Ishikawa (cell line): ENCODE measurements at regions not wholly inside any gene's neighbourhood (a gene's known extent, or its start where the extent isn't known, plus 50 kb on each side); places are given as distances from the start of the nearest gene placed in this dataset.

Source experiments
- CEBPB ChIP-seq: IDR thresholded peaks from 2 replicates; pipeline ENCODE4 v1.6.1; 2012
- CREB1 ChIP-seq: IDR thresholded peaks from 2 replicates; pipeline ENCODE4 v1.6.1; 2012; ENCODE audit warnings: low read depth
- EGR1 ChIP-seq: IDR thresholded peaks from 2 replicates; pipeline ENCODE4 v1.6.1; 2012
- EP300 ChIP-seq: IDR thresholded peaks from 2 replicates; pipeline ENCODE4 v1.6.1; 2012; ENCODE audit warnings: borderline replicate concordance
- FOXM1 ChIP-seq: IDR thresholded peaks from 2 replicates; pipeline ENCODE4 v1.6.1; 2012; ENCODE audit warnings: low read depth, borderline replicate concordance
- NFIC ChIP-seq: IDR thresholded peaks from 2 replicates; pipeline ENCODE4 v1.6.1; 2012
- RAD21 ChIP-seq: IDR thresholded peaks from 2 replicates; pipeline ENCODE4 v1.6.1; 2012; ENCODE audit warnings: low read depth
- TAF1 ChIP-seq: IDR thresholded peaks from 2 replicates; pipeline ENCODE4 v1.6.1; 2012; ENCODE audit warnings: low read depth, mild to moderate bottlenecking
- TCF12 ChIP-seq: IDR thresholded peaks from 2 replicates; pipeline ENCODE4 v1.6.1; 2012; ENCODE audit warnings: low read depth
- TEAD4 ChIP-seq: IDR thresholded peaks from 2 replicates; pipeline ENCODE4 v1.6.1; 2012
- YY1 ChIP-seq: IDR thresholded peaks from 2 replicates; pipeline ENCODE4 v1.6.1; 2012; ENCODE audit warnings: low read depth
- ZBTB7A ChIP-seq: IDR thresholded peaks from 2 replicates; pipeline ENCODE4 v1.6.1; 2012; ENCODE audit warnings: low read depth
- TF ChIP-seq, protein P1 (sequence below): IDR thresholded peaks from 2 replicates; pipeline ENCODE4 v1.6.1; 2012
- TF ChIP-seq, protein P2 (sequence below): IDR thresholded peaks from 2 replicates; pipeline ENCODE4 v1.6.1; 2012
- TF ChIP-seq, protein P3 (sequence below): IDR thresholded peaks from 2 replicates; pipeline ENCODE4 v1.6.1; 2012; ENCODE audit warnings: low read depth, mild to moderate bottlenecking

DNA sequence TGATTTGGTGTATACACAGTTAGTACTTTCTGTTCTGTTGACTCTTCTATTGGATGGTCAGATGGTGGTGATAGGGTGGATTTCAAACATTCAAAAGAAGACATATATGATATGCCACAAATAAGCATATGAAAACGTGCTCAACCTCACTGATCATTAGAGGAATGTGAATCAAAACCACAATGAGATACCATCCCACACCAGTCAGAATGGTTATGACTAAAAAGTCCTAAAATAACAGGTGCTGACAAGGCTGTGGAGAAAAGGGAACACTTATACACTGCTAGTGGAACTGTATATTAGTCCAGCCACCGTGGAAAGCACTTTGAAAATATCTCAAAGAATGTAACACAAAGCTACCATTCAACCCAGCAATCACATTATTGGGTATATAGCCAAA, 425.5 kb downstream of the C12orf50 start:
- no peak for TF ChIP-seq CREB1
- no peak for TF ChIP-seq RAD21
- TF ChIP-seq, protein P1, sequence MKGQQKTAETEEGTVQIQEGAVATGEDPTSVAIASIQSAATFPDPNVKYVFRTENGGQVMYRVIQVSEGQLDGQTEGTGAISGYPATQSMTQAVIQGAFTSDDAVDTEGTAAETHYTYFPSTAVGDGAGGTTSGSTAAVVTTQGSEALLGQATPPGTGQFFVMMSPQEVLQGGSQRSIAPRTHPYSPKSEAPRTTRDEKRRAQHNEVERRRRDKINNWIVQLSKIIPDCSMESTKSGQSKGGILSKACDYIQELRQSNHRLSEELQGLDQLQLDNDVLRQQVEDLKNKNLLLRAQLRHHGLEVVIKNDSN, result no peak
- TF ChIP-seq NFIC, result no peak
- no peak for TF ChIP-seq FOXM1
- TF ChIP-seq TAF1, result no peak
- TF ChIP-seq, protein P2, sequence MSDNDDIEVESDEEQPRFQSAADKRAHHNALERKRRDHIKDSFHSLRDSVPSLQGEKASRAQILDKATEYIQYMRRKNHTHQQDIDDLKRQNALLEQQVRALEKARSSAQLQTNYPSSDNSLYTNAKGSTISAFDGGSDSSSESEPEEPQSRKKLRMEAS, result no peak

DNA sequence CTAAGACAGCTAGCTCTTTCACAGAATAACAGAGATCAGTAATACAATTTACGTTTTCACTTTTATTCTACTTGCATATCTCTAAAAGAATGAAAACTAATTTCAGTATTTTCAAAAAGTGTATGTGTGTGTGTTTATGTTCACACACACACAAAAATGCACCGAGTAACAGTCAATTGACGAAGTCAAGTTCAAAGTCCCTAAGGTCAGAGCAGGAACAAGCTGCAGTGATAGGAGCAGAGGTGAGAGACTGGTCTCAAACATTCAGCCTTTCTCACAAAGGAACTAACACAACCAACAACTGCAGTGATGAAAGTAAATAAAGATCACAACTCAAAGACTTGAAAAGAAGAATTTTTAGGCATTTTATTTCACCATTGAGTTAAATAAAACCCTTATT, 429.7 kb downstream of the C12orf50 start:
- TF ChIP-seq CREB1, result no peak
- TF ChIP-seq, protein P2, result no peak
- TF ChIP-seq CEBPB, result no peak
- TF ChIP-seq, protein P1, result no peak
- TF ChIP-seq YY1, result no peak
- TF ChIP-seq TCF12, result no peak
- TF ChIP-seq, protein P3, sequence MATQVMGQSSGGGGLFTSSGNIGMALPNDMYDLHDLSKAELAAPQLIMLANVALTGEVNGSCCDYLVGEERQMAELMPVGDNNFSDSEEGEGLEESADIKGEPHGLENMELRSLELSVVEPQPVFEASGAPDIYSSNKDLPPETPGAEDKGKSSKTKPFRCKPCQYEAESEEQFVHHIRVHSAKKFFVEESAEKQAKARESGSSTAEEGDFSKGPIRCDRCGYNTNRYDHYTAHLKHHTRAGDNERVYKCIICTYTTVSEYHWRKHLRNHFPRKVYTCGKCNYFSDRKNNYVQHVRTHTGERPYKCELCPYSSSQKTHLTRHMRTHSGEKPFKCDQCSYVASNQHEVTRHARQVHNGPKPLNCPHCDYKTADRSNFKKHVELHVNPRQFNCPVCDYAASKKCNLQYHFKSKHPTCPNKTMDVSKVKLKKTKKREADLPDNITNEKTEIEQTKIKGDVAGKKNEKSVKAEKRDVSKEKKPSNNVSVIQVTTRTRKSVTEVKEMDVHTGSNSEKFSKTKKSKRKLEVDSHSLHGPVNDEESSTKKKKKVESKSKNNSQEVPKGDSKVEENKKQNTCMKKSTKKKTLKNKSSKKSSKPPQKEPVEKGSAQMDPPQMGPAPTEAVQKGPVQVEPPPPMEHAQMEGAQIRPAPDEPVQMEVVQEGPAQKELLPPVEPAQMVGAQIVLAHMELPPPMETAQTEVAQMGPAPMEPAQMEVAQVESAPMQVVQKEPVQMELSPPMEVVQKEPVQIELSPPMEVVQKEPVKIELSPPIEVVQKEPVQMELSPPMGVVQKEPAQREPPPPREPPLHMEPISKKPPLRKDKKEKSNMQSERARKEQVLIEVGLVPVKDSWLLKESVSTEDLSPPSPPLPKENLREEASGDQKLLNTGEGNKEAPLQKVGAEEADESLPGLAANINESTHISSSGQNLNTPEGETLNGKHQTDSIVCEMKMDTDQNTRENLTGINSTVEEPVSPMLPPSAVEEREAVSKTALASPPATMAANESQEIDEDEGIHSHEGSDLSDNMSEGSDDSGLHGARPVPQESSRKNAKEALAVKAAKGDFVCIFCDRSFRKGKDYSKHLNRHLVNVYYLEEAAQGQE, result no peak
- no peak for TF ChIP-seq RAD21
- TF ChIP-seq EP300, result no peak
- TF ChIP-seq FOXM1, result no peak
- no peak for TF ChIP-seq TEAD4
- no peak for TF ChIP-seq EGR1
- no peak for TF ChIP-seq NFIC
- no peak for TF ChIP-seq TAF1
- TF ChIP-seq ZBTB7A, result no peak

DNA sequence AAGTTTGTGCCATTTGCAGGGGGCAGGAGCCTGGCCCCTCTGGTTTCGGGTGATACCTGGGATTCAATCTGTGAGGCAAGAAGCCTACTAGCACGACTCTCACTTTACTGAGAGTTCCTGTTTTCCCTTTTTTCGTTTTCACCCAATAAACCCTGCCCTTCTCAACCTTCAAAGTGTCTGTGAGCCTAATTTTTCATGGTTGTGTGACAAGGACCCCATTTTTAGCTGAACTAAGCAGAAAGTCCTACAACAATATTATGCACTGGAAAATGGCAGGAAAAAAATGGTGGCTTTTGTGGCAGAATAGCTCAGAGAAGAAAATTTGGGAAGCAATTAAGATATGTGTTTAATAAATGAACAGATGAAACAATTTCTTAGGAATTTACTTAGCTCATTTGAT, 432.1 kb downstream of the C12orf50 start:
- no peak for TF ChIP-seq NFIC
- no peak for TF ChIP-seq FOXM1
- no peak for TF ChIP-seq CEBPB
- TF ChIP-seq TEAD4, result no peak

DNA sequence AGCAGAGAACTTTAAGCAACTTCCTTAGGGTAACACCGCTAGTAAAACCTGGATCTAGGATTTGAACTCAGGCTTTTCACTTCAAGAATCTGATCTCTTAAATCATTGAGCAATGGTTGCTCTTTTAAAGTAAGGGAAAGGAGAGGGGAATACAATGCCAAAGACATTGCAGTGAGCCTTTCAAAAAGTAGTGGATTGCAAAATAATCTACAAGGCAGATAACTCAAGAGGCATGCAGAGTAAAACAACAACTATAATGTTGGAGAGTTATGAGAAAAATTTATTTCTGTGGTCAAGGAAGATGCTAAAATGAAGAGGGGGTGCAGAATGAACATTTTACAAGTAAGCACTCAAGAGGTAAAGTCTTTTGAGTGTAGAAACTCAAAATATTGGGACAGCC, 432.6 kb downstream of the C12orf50 start:
- TF ChIP-seq EGR1 (no peak), RAD21 (no peak), TEAD4 (no peak), CREB1 (no peak), ZBTB7A (no peak), FOXM1 (no peak), EP300 (no peak), TCF12 (no peak), NFIC (no peak), YY1 (no peak)
- TF ChIP-seq, protein P1, result no peak
- TF ChIP-seq, protein P3, result no peak
- TF ChIP-seq, protein P2, result no peak

DNA sequence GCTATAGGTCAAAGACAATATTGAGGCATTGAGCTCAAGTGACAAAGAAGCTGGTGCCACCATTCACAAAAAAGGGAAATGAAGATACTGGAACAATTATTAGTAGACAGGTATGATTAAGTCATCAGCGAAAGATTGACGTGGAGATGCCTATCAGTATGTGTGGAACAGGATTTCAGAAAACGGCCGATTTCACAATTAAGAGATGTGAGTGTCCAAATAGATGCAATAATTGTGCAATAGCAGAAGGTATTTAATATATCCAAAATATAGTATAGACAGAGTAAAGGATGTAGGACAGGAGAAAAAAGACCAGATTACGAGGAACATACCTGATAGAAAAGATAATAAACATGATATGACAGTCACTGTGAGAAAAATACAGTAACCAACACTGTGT, 433.1 kb downstream of the C12orf50 start:
- no peak for TF ChIP-seq TEAD4
- TF ChIP-seq RAD21, result no peak
- TF ChIP-seq, protein P2, result no peak
- no peak for TF ChIP-seq TAF1
- no peak for TF ChIP-seq EGR1
- TF ChIP-seq CREB1, result no peak
- no peak for TF ChIP-seq FOXM1
- no peak for TF ChIP-seq TCF12
- TF ChIP-seq, protein P1, result no peak
- no peak for TF ChIP-seq YY1
